SU-DHL-6 (cell line): ENCODE measurements at regions not wholly inside any gene's neighbourhood (a gene's known extent, or its start where the extent isn't known, plus 50 kb on each side); places are given as distances from the start of the nearest gene placed in this dataset.

ENCODE experiments used
- EZH2phosphoT487 ChIP-seq: fragments of 200-600 bp; sonication (generic), shearing (Covaris generic); conservative IDR thresholded peaks from 2 replicates; pipeline ENCODE4 v1.6.1; 2018; ENCODE audit warnings: mild to moderate bottlenecking, antibody characterized with exemption, low read length, moderate library complexity, mixed read lengths
- TF ChIP-seq, protein P1 (sequence below): fragments of 200-600 bp; sonication (generic); IDR thresholded peaks from one replicate; pipeline ENCODE4 v1.5.1; 2017; ENCODE audit warnings: antibody characterized with exemption, mild to moderate bottlenecking, low read length, moderate library complexity; ENCODE audit not compliant: insufficient read depth, poor library complexity, severe bottlenecking

DNA sequence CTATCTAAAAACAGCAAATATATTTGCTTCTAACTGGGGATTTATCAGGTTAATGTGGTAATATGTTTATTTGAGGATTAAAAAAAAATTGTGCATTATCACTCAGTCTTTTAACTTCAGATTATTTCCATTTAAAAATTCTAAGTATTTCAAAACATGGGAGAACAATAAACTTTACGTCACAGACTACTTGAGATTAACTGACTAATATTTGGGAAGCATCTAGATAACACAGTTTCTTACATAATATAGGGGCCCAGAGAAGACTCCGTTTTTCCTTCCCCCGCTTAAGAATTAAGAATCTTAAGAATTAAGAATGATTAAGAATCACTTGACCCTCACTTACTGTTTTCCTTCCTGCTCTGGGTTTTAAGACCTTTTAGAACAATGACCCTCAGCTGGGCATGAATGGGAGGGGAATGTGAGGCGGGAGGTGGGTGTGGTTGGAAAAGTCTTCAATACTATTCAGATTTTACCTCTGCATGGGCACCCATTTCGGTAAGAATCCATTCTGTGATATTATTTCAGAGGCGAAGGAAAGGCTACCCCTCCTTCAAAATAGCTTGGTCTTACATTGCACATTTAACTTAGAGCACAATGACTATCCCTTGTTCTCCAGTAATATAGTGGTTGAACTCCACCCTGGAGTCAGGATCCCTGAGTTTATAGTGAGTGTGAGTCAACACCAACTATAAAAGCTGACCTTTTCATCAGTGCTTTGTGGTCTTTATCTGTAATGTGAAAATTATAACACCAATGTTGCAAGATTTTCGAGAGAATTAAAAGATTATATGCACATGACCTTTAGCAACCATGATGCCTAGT is 821.3 kb downstream of the USP25 start:
- TF ChIP-seq, protein P1, sequence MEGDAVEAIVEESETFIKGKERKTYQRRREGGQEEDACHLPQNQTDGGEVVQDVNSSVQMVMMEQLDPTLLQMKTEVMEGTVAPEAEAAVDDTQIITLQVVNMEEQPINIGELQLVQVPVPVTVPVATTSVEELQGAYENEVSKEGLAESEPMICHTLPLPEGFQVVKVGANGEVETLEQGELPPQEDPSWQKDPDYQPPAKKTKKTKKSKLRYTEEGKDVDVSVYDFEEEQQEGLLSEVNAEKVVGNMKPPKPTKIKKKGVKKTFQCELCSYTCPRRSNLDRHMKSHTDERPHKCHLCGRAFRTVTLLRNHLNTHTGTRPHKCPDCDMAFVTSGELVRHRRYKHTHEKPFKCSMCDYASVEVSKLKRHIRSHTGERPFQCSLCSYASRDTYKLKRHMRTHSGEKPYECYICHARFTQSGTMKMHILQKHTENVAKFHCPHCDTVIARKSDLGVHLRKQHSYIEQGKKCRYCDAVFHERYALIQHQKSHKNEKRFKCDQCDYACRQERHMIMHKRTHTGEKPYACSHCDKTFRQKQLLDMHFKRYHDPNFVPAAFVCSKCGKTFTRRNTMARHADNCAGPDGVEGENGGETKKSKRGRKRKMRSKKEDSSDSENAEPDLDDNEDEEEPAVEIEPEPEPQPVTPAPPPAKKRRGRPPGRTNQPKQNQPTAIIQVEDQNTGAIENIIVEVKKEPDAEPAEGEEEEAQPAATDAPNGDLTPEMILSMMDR: no peak
- no peak for TF ChIP-seq EZH2phosphoT487
